Suprapubic skin (tissue), 4 donors: ENCODE measurements at regions not wholly inside any gene's neighbourhood (a gene's known extent, or its start where the extent isn't known, plus 50 kb on each side); places are given as distances from the start of the nearest gene placed in this dataset.

Source experiments
- CTCF ChIP-seq, 2 donors: fragments of 200-600 bp in 1 of 2; fragments of 450-650 bp in 1 of 2; sonication (generic) in 1 of 2; IDR thresholded peaks; one replicate each; pipeline ENCODE4 v1.5.1; 2016 to 2019; ENCODE audit warnings: antibody characterized with exemption in 2 of 2, mild to moderate bottlenecking in 1 of 2, moderate library complexity in 1 of 2
- POLR2A ChIP-seq, 2 donors: fragments of 450-650 bp; IDR thresholded peaks; one replicate each; pipeline ENCODE4 v1.6.1; 2017; ENCODE audit warnings: antibody characterized with exemption in 2 of 2, mild to moderate bottlenecking in 2 of 2, moderate library complexity in 2 of 2
- POLR2AphosphoS5 ChIP-seq, 3 donors: sonication (generic); formaldehyde crosslinking; IDR thresholded peaks; one replicate each; pipeline ENCODE4 v1.6.1; 2017; ENCODE audit warnings: antibody characterized with exemption in 3 of 3

GRCh38 chr18:60643009-60643408 is 270.4 kb upstream of the MC4R start:
- TF ChIP-seq CTCF (IDR thresholded peaks at IDR 0.05) (no peak), POLR2A (IDR thresholded peaks at IDR 0.05) (no peak), POLR2AphosphoS5 (IDR thresholded peaks at IDR 0.05) (no peak)
